ENCODE measurements at regions not wholly inside any gene's neighbourhood (a gene's known extent, or its start where the extent isn't known, plus 50 kb on each side); places are given as distances from the start of the nearest gene placed in this dataset.

- TF ChIP-seq ZNF70 (CRISPR knock-in tag; IDR thresholded peaks at IDR 0.05) (no peak), CREB5 (CRISPR knock-in tag; IDR thresholded peaks at IDR 0.05; ENCODE audit: low read depth) (no peak), CSRNP3 (CRISPR knock-in tag; IDR thresholded peaks at IDR 0.05) (no peak), ARNTL (CRISPR knock-in tag; IDR thresholded peaks at IDR 0.05; ENCODE audit: borderline replicate concordance, low read depth) (no peak), PATZ1 (CRISPR knock-in tag; IDR thresholded peaks at IDR 0.05; ENCODE audit: borderline replicate concordance) (no peak), PPARA (CRISPR knock-in tag; IDR thresholded peaks at IDR 0.05; ENCODE audit: borderline replicate concordance) (no peak), TSHZ2 (CRISPR knock-in tag; IDR thresholded peaks at IDR 0.05) (no peak), BACH2 (CRISPR knock-in tag; IDR thresholded peaks at IDR 0.05; ENCODE audit: borderline replicate concordance) (no peak), ZFP3 (CRISPR knock-in tag; IDR thresholded peaks at IDR 0.05) (no peak), RARB (CRISPR knock-in tag; IDR thresholded peaks at IDR 0.05) (no peak), ZNF8 (CRISPR knock-in tag; IDR thresholded peaks at IDR 0.05) (no peak), ESRRG (CRISPR knock-in tag; IDR thresholded peaks at IDR 0.05) (no peak), CSDC2 (CRISPR knock-in tag; IDR thresholded peaks at IDR 0.05) (no peak), TCF4 (CRISPR knock-in tag; IDR thresholded peaks at IDR 0.05; ENCODE audit: borderline replicate concordance) (no peak), ZFP30 (CRISPR knock-in tag; IDR thresholded peaks at IDR 0.05) (no peak), POU6F1 (CRISPR knock-in tag; IDR thresholded peaks at IDR 0.05; ENCODE audit: borderline replicate concordance, low read depth) (no peak), GLIS3 (CRISPR knock-in tag; IDR thresholded peaks at IDR 0.05) (no peak)
- ATAC-seq: no peak
These were observed 179.2 kb downstream of the TSHZ3 start for GRCh38 chr19:31170046-31170445.

GRCh38 chr19:31168106-31168625, 181.1 kb downstream of the TSHZ3 start:
- no peak for ATAC-seq
- no peak for TF ChIP-seq BACH2 (CRISPR knock-in tag; IDR thresholded peaks at IDR 0.05; ENCODE audit: borderline replicate concordance)
- no peak for TF ChIP-seq PPARA (CRISPR knock-in tag; IDR thresholded peaks at IDR 0.05; ENCODE audit: borderline replicate concordance)
- no peak for TF ChIP-seq OSR1 (CRISPR knock-in tag; IDR thresholded peaks at IDR 0.05)
- no peak for TF ChIP-seq SNAI2 (CRISPR knock-in tag; IDR thresholded peaks at IDR 0.05)

- no peak for ATAC-seq
- TF ChIP-seq TCF4 (CRISPR knock-in tag; IDR thresholded peaks at IDR 0.05; ENCODE audit: borderline replicate concordance) (no peak), TSHZ2 (CRISPR knock-in tag; IDR thresholded peaks at IDR 0.05) (no peak), PATZ1 (CRISPR knock-in tag; IDR thresholded peaks at IDR 0.05; ENCODE audit: borderline replicate concordance) (no peak), CSDC2 (CRISPR knock-in tag; IDR thresholded peaks at IDR 0.05) (no peak), ARNTL (CRISPR knock-in tag; IDR thresholded peaks at IDR 0.05; ENCODE audit: borderline replicate concordance, low read depth) (no peak), GLIS3 (CRISPR knock-in tag; IDR thresholded peaks at IDR 0.05) (no peak), ZNF70 (CRISPR knock-in tag; IDR thresholded peaks at IDR 0.05) (no peak), RARB (CRISPR knock-in tag; IDR thresholded peaks at IDR 0.05) (no peak)
These were observed 181.5 kb downstream of the TSHZ3 start for GRCh38 chr19:31167690-31168089.

Measured in SK-N-SH treated with all-trans-retinoic acid at 6 μM for 48 hours (cell line).